HFF-Myc (cell line): ENCODE measurements at regions not wholly inside any gene's neighbourhood (a gene's known extent, or its start where the extent isn't known, plus 50 kb on each side); places are given as distances from the start of the nearest gene placed in this dataset.

Source experiments
- DNase-seq: peaks from one replicate; pipeline ENCODE4 v3.0.0-alpha.2; 2011; ENCODE audit warnings: low read depth; ENCODE audit errors: extremely low read depth
- H3K4me3 ChIP-seq: replicated peaks from 2 replicates; pipeline ENCODE4 v1.5.1; 2011; ENCODE audit warnings: low read depth, mild to moderate bottlenecking, control low read depth, low read length
- TF ChIP-seq, protein P1 (sequence below): IDR thresholded peaks from 2 replicates; pipeline ENCODE4 v1.5.1; 2012; ENCODE audit warnings: mild to moderate bottlenecking, low read depth, low read length, control low read depth; ENCODE audit errors: missing control alignments

DNA sequence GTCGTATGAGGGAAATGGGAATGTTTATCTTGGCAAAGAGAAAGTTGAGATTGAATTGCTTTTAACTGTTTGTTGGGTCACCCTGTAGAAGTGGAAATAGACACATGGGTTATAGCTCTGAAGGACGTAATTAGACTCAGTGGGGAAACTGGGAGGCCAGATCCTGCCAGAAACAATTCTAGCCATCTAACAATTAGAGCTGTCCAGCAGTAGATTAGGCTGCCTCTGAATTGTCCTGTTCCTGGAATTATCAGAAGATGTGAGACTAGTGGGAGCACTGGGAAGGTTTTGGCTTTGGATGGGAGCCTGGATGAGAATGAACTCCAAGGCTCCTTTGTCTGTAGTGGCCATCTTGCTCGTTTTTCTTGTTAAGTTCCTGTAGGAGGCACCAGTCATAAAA is 61.9 kb upstream of the IGFBP7 start:
- TF ChIP-seq, protein P1, sequence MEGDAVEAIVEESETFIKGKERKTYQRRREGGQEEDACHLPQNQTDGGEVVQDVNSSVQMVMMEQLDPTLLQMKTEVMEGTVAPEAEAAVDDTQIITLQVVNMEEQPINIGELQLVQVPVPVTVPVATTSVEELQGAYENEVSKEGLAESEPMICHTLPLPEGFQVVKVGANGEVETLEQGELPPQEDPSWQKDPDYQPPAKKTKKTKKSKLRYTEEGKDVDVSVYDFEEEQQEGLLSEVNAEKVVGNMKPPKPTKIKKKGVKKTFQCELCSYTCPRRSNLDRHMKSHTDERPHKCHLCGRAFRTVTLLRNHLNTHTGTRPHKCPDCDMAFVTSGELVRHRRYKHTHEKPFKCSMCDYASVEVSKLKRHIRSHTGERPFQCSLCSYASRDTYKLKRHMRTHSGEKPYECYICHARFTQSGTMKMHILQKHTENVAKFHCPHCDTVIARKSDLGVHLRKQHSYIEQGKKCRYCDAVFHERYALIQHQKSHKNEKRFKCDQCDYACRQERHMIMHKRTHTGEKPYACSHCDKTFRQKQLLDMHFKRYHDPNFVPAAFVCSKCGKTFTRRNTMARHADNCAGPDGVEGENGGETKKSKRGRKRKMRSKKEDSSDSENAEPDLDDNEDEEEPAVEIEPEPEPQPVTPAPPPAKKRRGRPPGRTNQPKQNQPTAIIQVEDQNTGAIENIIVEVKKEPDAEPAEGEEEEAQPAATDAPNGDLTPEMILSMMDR, result no peak
- H3K4me3 ChIP-seq, result no peak overlapping the region
- DNase-seq, result no peak

DNA sequence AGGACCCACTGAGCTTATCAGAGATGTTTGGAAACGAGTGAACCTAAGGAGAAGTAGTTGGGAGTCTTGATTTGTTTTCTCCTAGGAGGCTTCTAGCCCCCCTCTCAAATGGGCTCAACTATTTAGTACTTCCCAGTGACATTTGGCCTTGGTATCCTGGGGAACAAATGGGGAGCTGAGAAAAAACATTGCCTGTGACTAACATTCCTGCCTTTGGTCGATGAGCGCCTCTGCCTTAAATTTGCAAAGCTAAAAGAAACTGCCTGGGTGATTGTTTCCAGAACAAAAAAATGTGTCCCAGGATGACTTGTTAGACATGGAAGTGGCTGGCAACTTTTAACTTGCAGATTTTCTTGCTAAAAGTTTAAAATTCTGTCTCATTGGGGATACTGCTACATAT is 58.8 kb upstream of the IGFBP7 start:
- TF ChIP-seq, protein P1, result no peak
- no peak for DNase-seq

DNA sequence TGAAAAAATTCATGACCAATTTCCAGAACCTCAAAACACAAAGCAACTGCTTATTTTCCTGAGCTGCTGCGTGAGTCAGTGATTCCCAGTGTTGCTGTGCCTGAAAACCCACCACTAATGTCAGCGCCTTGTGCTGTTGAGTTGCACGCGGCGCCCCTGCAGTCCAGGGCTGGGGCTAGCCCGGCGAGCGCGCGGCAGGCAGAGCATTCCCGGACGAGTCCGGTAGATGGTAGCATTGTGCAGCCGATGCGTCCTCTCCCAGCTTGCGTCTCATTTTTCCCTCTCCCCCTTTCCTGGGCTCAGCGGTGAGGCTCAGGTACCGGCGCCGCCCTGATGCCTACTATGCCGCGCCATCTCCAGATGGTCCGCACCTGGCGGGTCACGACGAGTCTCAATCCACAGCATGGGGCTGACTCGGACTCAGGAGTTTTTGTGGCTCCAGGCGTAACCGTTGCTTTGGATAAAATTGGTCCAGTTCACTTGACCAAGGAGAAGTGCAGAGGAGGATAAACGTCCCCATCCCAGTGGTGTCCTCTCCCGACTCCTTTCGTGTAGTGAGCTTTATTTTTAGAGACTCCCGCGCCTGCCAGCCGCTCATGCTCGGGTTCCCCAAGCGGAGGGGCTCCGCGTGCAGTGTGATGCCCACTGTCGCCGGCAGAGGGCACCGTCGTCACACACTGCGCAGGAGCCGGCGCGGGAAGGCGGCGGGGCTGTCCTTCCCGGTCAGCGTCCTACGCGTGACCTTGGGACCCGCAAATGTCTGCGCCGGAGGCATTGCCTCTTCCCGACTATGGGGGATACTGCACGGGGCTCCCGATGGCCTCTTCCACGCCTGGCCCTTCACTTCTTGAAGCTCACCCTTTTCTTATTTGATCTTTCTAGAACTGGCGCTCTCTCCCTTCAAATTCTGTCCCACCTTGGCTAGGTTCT is 53.6 kb upstream of the IGFBP7 start:
- TF ChIP-seq, protein P1, result peak; percentile 85
- DNase-seq, result peak; percentile 59
- peak overlapping the region; percentile 49 for H3K4me3 ChIP-seq

More for the DNA sequence above, 58.8 kb upstream of the IGFBP7 start:
- H3K4me3 ChIP-seq, result no peak overlapping the region

DNA sequence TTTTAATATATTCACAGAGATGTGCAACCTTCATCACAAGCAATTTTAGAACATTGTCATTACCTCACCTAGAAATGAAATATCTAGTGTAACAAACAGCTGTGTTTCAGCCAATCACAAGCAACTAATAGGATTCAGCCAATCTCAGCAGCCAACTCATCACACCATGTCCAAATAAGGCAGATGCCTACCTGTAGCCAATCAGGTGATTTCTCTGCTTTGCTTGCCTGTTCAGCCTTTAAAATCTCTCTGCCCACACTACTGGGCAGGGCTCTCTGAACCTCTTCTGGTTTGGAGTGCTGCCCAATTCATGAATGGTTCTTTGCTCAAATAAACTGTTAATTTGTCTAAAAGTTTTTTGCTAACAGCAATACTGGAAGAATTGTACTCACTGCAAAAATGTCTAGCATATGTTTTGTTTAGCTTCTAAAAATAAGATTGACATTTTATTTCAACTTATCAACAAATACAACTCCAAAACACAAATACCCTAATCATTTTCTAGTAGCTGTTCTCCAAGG is 52.4 kb upstream of the IGFBP7 start:
- no peak overlapping the region for H3K4me3 ChIP-seq
- no peak for DNase-seq
- TF ChIP-seq, protein P1, result no peak
